ENCODE measurements at regions not wholly inside any gene's neighbourhood (a gene's known extent, or its start where the extent isn't known, plus 50 kb on each side); places are given as distances from the start of the nearest gene placed in this dataset.

DNA sequence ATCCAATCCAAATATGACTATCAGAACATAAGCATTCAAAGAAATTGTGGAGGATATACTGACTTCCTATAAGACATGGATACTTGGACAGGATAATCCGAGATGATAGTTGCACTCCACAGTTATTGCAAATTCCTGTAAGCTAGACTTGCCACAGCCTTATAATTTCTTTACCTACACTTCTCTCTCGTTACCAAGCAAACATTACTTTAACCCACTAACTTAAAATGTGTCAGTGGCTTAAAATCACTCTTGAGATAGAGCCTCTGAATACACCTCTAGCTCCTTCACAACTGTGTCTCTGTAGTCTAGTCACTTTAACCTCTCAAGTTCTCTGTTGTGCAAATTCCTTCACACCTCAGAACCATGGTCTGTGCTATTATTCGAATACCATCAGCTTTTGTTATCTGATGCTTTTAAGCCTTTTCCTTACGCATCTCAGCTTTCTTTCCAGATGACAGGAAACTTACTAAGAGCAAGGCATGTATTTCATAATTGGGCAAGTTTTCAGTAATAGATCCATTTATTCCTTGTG, 474.9 kb upstream of the MIR17HG start:
- no peak overlapping the region for H4K5ac ChIP-seq (ENCODE audit: low read depth, low read length)
- ATAC-seq (ENCODE audit: low read depth) (no peak), DNase-seq (no peak)
- BruUV-seq (replicated peaks) = no TSS peak
- H3K14ac ChIP-seq (replicated peaks; ENCODE audit: low read depth, low read length) = no peak overlapping the region
- no peak overlapping the region for H3K9ac ChIP-seq (ENCODE audit: low read depth, low read length)
- H3K27ac ChIP-seq (ENCODE audit: insufficient read depth, low read length) = no peak overlapping the region
- no peaks in the 10 kb centered on the region for H3K27me3 ChIP-seq (ENCODE audit: control insufficient read depth, insufficient read depth, low read length)
- H4K20me1 ChIP-seq (ENCODE audit: insufficient read depth, low read length) = no peaks in the 10 kb centered on the region
- in situ Hi-C loops (cut with MboI; ENCODE audit: low sequenced_read_pairs) = no loop called here
- H4K91ac ChIP-seq (ENCODE audit: insufficient read depth, low read depth, low read length) = no peak overlapping the region
- POLR2A ChIA-PET (ENCODE audit: unreplicated experiment) = no interaction called here
- TF ChIP-seq MXI1 (IDR thresholded peaks at IDR 0.05; ENCODE audit: borderline replicate concordance, low read depth, low read length) = no peak
- TF ChIP-seq RCOR1 (IDR thresholded peaks at IDR 0.05; ENCODE audit: insufficient replicate concordance, low read length) = no peak
- TF ChIP-seq RAD21 (IDR thresholded peaks at IDR 0.05; ENCODE audit: low read length) = no peak
- TF ChIP-seq NFE2L2 (IDR thresholded peaks at IDR 0.05; ENCODE audit: low read depth, low read length) = no peak
- no peak for TF ChIP-seq FOS (IDR thresholded peaks at IDR 0.05; ENCODE audit: low read depth, low read length)
- TF ChIP-seq POLR2A (IDR thresholded peaks at IDR 0.05; ENCODE audit: low read depth, low read length) = no peak
- no peak for TF ChIP-seq SMC3 (IDR thresholded peaks at IDR 0.05; ENCODE audit: low read depth, low read length)
- no peak for TF ChIP-seq RFX5 (IDR thresholded peaks at IDR 0.05; ENCODE audit: low read depth, low read length)
- TF ChIP-seq CEBPB (IDR thresholded peaks at IDR 0.05; ENCODE audit: low read depth, low read length) = no peak
- TF ChIP-seq MAZ (IDR thresholded peaks at IDR 0.05; ENCODE audit: borderline replicate concordance, low read depth, low read length) = no peak
- no peak overlapping the region for H3K4ac ChIP-seq (ENCODE audit: low read depth, low read length)
- H3K18ac ChIP-seq (ENCODE audit: low read depth, low read length) = no peak overlapping the region
- no peak overlapping the region for H2BK120ac ChIP-seq (ENCODE audit: low read depth, low read length)
- CTCF ChIA-PET = no interaction called here
- H2BK20ac ChIP-seq (ENCODE audit: low read depth, low read length) = no peak overlapping the region
- H2AK9ac ChIP-seq (replicated peaks; ENCODE audit: low read depth, low read length, poor library complexity) = no peak overlapping the region
- H3K9me3 ChIP-seq (ENCODE audit: control insufficient read depth, insufficient read depth, low read length) = no peaks in the 10 kb centered on the region
- dilution Hi-C loops (cut with HindIII; ENCODE audit: low sequenced_read_pairs, unreplicated experiment) = no loop called here
- no peak overlapping the region for H3K4me2 ChIP-seq (ENCODE audit: low read depth, low read length)
- intact Hi-C loops (cut with micrococcal nuclease) = loop anchor here (10.0 kb wide), 1 partner anchor 1518 kb away; no protein-coding TSS in a partner anchor
- no peak overlapping the region for H4K8ac ChIP-seq (ENCODE audit: low read depth in 2 of 2, low read length in 2 of 2)
- no peak overlapping the region for H3K56ac ChIP-seq (ENCODE audit: extremely low read depth, insufficient read depth, low read length)
- no peaks in the 10 kb centered on the region for H3K36me3 ChIP-seq (ENCODE audit: control insufficient read depth, insufficient read depth, low read length)
- H3K23ac ChIP-seq (ENCODE audit: low read depth, low read length) = no peak overlapping the region
- H2BK5ac ChIP-seq (ENCODE audit: low read depth, low read length, poor library complexity, severe bottlenecking) = no peak overlapping the region
- H2AFZ ChIP-seq (replicated peaks; ENCODE audit: low read length, poor library complexity) = no peak overlapping the region
- H3K79me1 ChIP-seq (ENCODE audit: low read depth in 1 of 2, low read length in 2 of 2) = no peaks in the 10 kb centered on the region
- no peaks in the 10 kb centered on the region for H3K9me1 ChIP-seq (ENCODE audit: insufficient read depth, low read length)
- no peak overlapping the region for H2BK15ac ChIP-seq (ENCODE audit: low read depth, low read length)
- WGBS, 2 experiments (ENCODE audit: extremely low coverage in 2 of 2, insufficient read length in 1 of 2) = 38% methylated on average over 1 of the region's 4 CpGs; no CpG with 5 or more reads in 1 of the 2 experiments
- no peaks in the 10 kb centered on the region for H3K4me1 ChIP-seq (ENCODE audit: control insufficient read depth, insufficient read depth, low read length)
- no peak overlapping the region for H3K4me3 ChIP-seq (ENCODE audit: insufficient read depth, low read depth, low read length)
- H2AK5ac ChIP-seq (ENCODE audit: low read depth, low read length) = no peak overlapping the region

All from IMR-90 (cell line).